ENCODE measurements at regions not wholly inside any gene's neighbourhood (a gene's known extent, or its start where the extent isn't known, plus 50 kb on each side); places are given as distances from the start of the nearest gene placed in this dataset.
"Not testable (repeated sequence)": the region's sequence is repeated elsewhere in the genome, so short reads cannot be mapped to it uniquely, and the experiment has no call there.

DNA sequence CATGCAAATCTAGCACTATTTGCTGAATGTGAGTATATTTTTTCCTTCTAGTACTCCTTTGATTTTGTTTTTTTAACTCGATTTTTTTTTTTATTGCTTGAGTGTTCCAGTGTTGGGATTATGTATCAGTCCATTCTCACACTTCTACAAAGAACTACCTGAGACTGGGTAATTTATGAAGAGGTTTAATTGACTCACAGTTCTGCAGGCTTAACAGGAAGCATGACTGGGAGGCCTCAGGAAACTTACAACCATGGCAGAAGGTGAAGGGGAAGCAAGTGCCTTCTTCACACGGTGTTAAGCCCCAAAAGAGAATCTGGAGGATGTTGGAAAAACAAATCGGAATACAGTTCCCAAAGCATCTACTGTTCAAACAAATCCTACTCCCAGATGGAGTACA, 69.1 kb downstream of the ZNF518B start:
- H2BK120ac ChIP-seq (ENCODE audit: insufficient read depth, low read length, poor library complexity); H3K4me1 ChIP-seq (ENCODE audit: control insufficient read depth in 1 of 2, insufficient read depth in 2 of 2, low read length in 2 of 2); H3K4me2 ChIP-seq (ENCODE audit: low read length); H2BK12ac ChIP-seq (ENCODE audit: low read length); H4K91ac ChIP-seq (ENCODE audit: low read depth, low read length); H3K18ac ChIP-seq (ENCODE audit: low read length); H3K79me1 ChIP-seq (ENCODE audit: low read length); DNase-seq; H2AK5ac ChIP-seq (ENCODE audit: low read length); H3K9ac ChIP-seq (ENCODE audit: low read length); H3K79me2 ChIP-seq (ENCODE audit: control insufficient read depth, insufficient read depth, low read length, poor library complexity); H3K4me3 ChIP-seq (ENCODE audit: low read depth, low read length); H3K27me3 ChIP-seq (ENCODE audit: insufficient read depth, low read length); H3K36me3 ChIP-seq (ENCODE audit: control insufficient read depth in 1 of 2, insufficient read depth in 2 of 2, low read length in 2 of 2); H3K27ac ChIP-seq (ENCODE audit: low read depth, low read length); H3K9me3 ChIP-seq (ENCODE audit: insufficient read depth, low read depth, low read length); H2BK5ac ChIP-seq (ENCODE audit: low read depth, low read length, poor library complexity); H3K4ac ChIP-seq (ENCODE audit: low read depth, low read length); H3K23ac ChIP-seq (ENCODE audit: low read length); H3K14ac ChIP-seq (ENCODE audit: low read length); H4K8ac ChIP-seq (ENCODE audit: low read depth, low read length); H4K12ac ChIP-seq (ENCODE audit: low read depth, low read length); H2AFZ ChIP-seq (ENCODE audit: insufficient read depth, low read length, poor library complexity): not testable (repeated sequence)
- WGBS (ENCODE audit: extremely low coverage, insufficient coverage, insufficient read length), result no CpG with 5 or more reads among the region's 3 CpGs

DNA sequence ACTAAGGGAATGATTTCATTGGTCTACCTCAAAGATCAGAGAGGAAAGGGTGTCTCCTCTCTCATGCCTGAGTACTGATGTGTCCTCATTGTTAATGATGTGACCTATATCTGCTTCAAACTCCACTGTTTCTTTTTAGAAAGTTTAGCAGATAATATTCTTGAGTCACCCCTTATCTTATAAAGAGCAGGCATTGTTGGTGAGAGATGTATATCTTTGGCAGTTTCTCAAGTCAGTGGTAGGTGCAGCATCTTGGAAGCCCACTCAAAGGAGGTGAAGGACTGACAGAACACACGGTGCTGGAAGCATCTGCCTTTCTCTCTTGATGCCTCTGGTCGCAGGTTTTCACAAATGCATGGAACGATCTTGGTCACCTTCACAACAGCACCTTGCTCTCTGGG, 71.2 kb downstream of the ZNF518B start:
- Histone ChIP-seq H4K8ac (ENCODE audit: low read depth, low read length) (no peak overlapping the region), H2BK5ac (ENCODE audit: low read depth, low read length, poor library complexity) (no peak overlapping the region)

DNA sequence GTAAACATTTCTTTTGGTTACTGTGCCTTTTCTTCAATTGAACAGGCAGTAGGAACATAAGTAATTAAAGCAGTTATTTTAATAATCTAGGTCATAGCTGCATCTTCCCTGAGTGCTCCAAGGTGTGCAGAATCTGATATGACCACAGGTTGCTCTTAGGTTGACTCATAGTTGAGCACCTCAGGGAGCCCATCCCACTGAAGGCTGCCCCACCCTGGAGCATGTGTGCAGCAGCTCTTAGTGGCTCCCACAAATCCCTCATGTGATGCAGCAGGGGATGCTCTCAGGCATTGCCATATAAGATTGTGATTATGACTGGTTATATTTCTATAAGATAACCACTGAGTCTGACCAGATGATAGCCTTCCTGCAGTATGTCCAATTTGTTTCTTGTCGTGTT, 72.3 kb downstream of the ZNF518B start:
- H2AFZ ChIP-seq (ENCODE audit: insufficient read depth, low read length, poor library complexity), result no peak overlapping the region
- peaks cover 0 to 6% of the 10 kb centered on the region in 2 experiments for H3K4me1 ChIP-seq (ENCODE audit: control insufficient read depth in 1 of 2, insufficient read depth in 2 of 2, low read length in 2 of 2)

More for the DNA sequence above, 71.2 kb downstream of the ZNF518B start:
- Histone ChIP-seq H3K79me1 (ENCODE audit: low read length) (no peaks in the 10 kb centered on the region), H3K23ac (ENCODE audit: low read length) (no peak overlapping the region), H3K18ac (ENCODE audit: low read length) (no peak overlapping the region), H3K4me1 (ENCODE audit: control insufficient read depth in 1 of 2, insufficient read depth in 2 of 2, low read length in 2 of 2) (peaks cover 0 to 3% of the 10 kb centered on the region in 2 experiments), H3K27me3 (ENCODE audit: insufficient read depth, low read length) (no peaks in the 10 kb centered on the region), H3K36me3 (ENCODE audit: control insufficient read depth in 1 of 2, insufficient read depth in 2 of 2, low read length in 2 of 2) (no peaks in the 10 kb centered on the region), H2AFZ (ENCODE audit: insufficient read depth, low read length, poor library complexity) (no peak overlapping the region), H3K27ac (ENCODE audit: low read depth, low read length) (no peak overlapping the region), H4K91ac (ENCODE audit: low read depth, low read length) (no peak overlapping the region), H3K4me2 (ENCODE audit: low read length) (no peak overlapping the region), H3K9ac (ENCODE audit: low read length) (no peak overlapping the region), H2BK12ac (ENCODE audit: low read length) (no peak overlapping the region), H3K4me3 (ENCODE audit: low read depth, low read length) (no peak overlapping the region), H3K9me3 (ENCODE audit: insufficient read depth, low read depth, low read length) (no peaks in the 10 kb centered on the region), H2AK5ac (ENCODE audit: low read length) (no peak overlapping the region), H2BK120ac (ENCODE audit: insufficient read depth, low read length, poor library complexity) (no peak overlapping the region), H4K12ac (ENCODE audit: low read depth, low read length) (no peak overlapping the region), H3K4ac (ENCODE audit: low read depth, low read length) (no peak overlapping the region), H3K79me2 (ENCODE audit: control insufficient read depth, insufficient read depth, low read length, poor library complexity) (no peaks in the 10 kb centered on the region), H3K14ac (ENCODE audit: low read length) (no peak overlapping the region)
- WGBS (ENCODE audit: extremely low coverage, insufficient coverage, insufficient read length), result no CpG with 5 or more reads among the region's 3 CpGs
- DNase-seq, result no peak

DNA sequence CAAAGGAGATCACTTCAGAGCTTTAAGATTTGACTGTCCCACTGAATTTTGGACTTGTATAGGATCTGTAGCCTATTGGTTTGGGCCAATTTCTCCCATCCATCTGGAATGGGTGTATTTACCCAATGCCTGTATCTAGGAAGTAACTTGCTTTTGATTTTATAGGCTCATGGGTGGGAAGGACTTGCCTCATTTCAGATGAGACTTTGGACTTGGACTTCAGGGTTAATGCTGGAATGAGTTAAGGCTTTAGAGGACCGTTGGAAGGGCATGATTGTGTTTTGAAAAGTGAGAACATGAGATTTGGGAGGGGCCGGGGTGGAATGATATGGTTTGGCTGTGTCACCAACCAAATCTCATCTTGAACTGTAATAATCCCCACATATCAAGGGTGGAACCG, 73.8 kb downstream of the ZNF518B start:
- H2AFZ ChIP-seq (ENCODE audit: insufficient read depth, low read length, poor library complexity), result no peak overlapping the region
- H3K27me3 ChIP-seq (ENCODE audit: insufficient read depth, low read length), result no peaks in the 10 kb centered on the region
- no peak overlapping the region for H3K23ac ChIP-seq (ENCODE audit: low read length)
- no peak overlapping the region for H4K91ac ChIP-seq (ENCODE audit: low read depth, low read length)
- WGBS (ENCODE audit: extremely low coverage, insufficient coverage, insufficient read length), result no CpG with 5 or more reads among the region's 3 CpGs
- no peak overlapping the region for H4K8ac ChIP-seq (ENCODE audit: low read depth, low read length)
- H3K9me3 ChIP-seq (ENCODE audit: insufficient read depth, low read depth, low read length), result no peaks in the 10 kb centered on the region
- no peak overlapping the region for H3K18ac ChIP-seq (ENCODE audit: low read length)
- H3K9ac ChIP-seq (ENCODE audit: low read length), result no peak overlapping the region
- no peaks in the 10 kb centered on the region for H3K79me2 ChIP-seq (ENCODE audit: control insufficient read depth, insufficient read depth, low read length, poor library complexity)
- no peak overlapping the region for H3K4me3 ChIP-seq (ENCODE audit: low read depth, low read length)
- H3K4ac ChIP-seq (ENCODE audit: low read depth, low read length), result no peak overlapping the region
- H3K4me2 ChIP-seq (ENCODE audit: low read length), result no peak overlapping the region
- no peak overlapping the region for H3K14ac ChIP-seq (ENCODE audit: low read length)
- H2BK120ac ChIP-seq (ENCODE audit: insufficient read depth, low read length, poor library complexity), result no peak overlapping the region
- H3K27ac ChIP-seq (ENCODE audit: low read depth, low read length), result no peak overlapping the region
- H2BK12ac ChIP-seq (ENCODE audit: low read length), result no peak overlapping the region
- no peak overlapping the region for H2BK5ac ChIP-seq (ENCODE audit: low read depth, low read length, poor library complexity)
- H3K79me1 ChIP-seq (ENCODE audit: low read length), result no peaks in the 10 kb centered on the region
- no peak for DNase-seq
- H3K36me3 ChIP-seq (ENCODE audit: control insufficient read depth in 1 of 2, insufficient read depth in 2 of 2, low read length in 2 of 2), result no peaks in the 10 kb centered on the region
- H3K4me1 ChIP-seq (ENCODE audit: control insufficient read depth in 1 of 2, insufficient read depth in 2 of 2, low read length in 2 of 2), result peaks cover 0 to 6% of the 10 kb centered on the region in 2 experiments
- no peak overlapping the region for H2AK5ac ChIP-seq (ENCODE audit: low read length)
- no peak overlapping the region for H4K12ac ChIP-seq (ENCODE audit: low read depth, low read length)

More for the DNA sequence above, 72.3 kb downstream of the ZNF518B start:
- no peak overlapping the region for H2BK120ac ChIP-seq (ENCODE audit: insufficient read depth, low read length, poor library complexity)
- H4K8ac ChIP-seq (ENCODE audit: low read depth, low read length), result no peak overlapping the region
- no CpG with 5 or more reads among the region's 1 CpG for WGBS (ENCODE audit: extremely low coverage, insufficient coverage, insufficient read length)
- no peak overlapping the region for H3K9ac ChIP-seq (ENCODE audit: low read length)
- no peaks in the 10 kb centered on the region for H3K27me3 ChIP-seq (ENCODE audit: insufficient read depth, low read length)
- H2BK5ac ChIP-seq (ENCODE audit: low read depth, low read length, poor library complexity), result no peak overlapping the region
- H4K91ac ChIP-seq (ENCODE audit: low read depth, low read length), result no peak overlapping the region
- H3K79me2 ChIP-seq (ENCODE audit: control insufficient read depth, insufficient read depth, low read length, poor library complexity), result no peaks in the 10 kb centered on the region
- no peak overlapping the region for H3K18ac ChIP-seq (ENCODE audit: low read length)
- H3K36me3 ChIP-seq (ENCODE audit: control insufficient read depth in 1 of 2, insufficient read depth in 2 of 2, low read length in 2 of 2), result no peaks in the 10 kb centered on the region
- no peaks in the 10 kb centered on the region for H3K9me3 ChIP-seq (ENCODE audit: insufficient read depth, low read depth, low read length)
- no peak overlapping the region for H3K27ac ChIP-seq (ENCODE audit: low read depth, low read length)
- no peaks in the 10 kb centered on the region for H3K79me1 ChIP-seq (ENCODE audit: low read length)
- DNase-seq, result no peak
- no peak overlapping the region for H2AK5ac ChIP-seq (ENCODE audit: low read length)
- H2BK12ac ChIP-seq (ENCODE audit: low read length), result no peak overlapping the region
- no peak overlapping the region for H3K14ac ChIP-seq (ENCODE audit: low read length)
- no peak overlapping the region for H3K23ac ChIP-seq (ENCODE audit: low read length)
- H3K4me2 ChIP-seq (ENCODE audit: low read length), result no peak overlapping the region
- H4K12ac ChIP-seq (ENCODE audit: low read depth, low read length), result no peak overlapping the region
- H3K4ac ChIP-seq (ENCODE audit: low read depth, low read length), result no peak overlapping the region
- H3K4me3 ChIP-seq (ENCODE audit: low read depth, low read length), result no peak overlapping the region

Data from trophoblast cell (in vitro differentiated cells and primary cell).